Prostate gland (tissue), 1 donor: ENCODE measurements at regions not wholly inside any gene's neighbourhood (a gene's known extent, or its start where the extent isn't known, plus 50 kb on each side); places are given as distances from the start of the nearest gene placed in this dataset.

Source experiments
- POLR2A ChIP-seq: fragments of 450-650 bp; IDR thresholded peaks from one replicate; pipeline ENCODE4 v1.6.1; 2016; ENCODE audit warnings: antibody characterized with exemption, mild to moderate bottlenecking
- POLR2AphosphoS5 ChIP-seq: sonication (generic); formaldehyde crosslinking; IDR thresholded peaks from one replicate; pipeline ENCODE4 v1.6.1; 2017; ENCODE audit warnings: antibody characterized with exemption

DNA sequence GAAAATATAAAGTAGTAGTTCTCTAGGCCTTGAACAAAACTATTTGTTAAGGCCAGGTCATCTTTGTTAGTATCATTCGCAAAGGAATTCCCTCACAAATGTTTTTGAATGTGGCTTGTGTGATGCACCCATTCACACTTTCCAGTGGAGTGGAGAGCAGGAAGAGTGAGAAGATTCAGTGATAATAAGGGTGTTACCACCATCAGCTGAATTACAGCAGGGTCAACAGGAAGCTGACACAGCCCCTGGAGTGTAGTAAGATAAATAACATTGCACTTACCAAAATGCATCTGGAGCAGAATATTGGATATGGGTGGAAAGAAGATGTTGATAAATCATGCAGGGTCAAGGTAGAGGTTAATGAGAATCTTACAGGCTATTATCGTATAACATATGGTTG, 231.0 kb downstream of the DSC3 start:
- no peak for TF ChIP-seq POLR2AphosphoS5
- no peak for TF ChIP-seq POLR2A
